Prostate gland (tissue), 2 donors: ENCODE measurements at regions not wholly inside any gene's neighbourhood (a gene's known extent, or its start where the extent isn't known, plus 50 kb on each side); places are given as distances from the start of the nearest gene placed in this dataset.

ENCODE experiments used
- CTCF ChIP-seq, 4 experiments: fragments of 200-600 bp in 2 of 4; fragments of 450-650 bp in 2 of 4; sonication (generic) in 2 of 4; IDR thresholded peaks; 1 replicate in 3 of 4; 2 replicates in 1 of 4; pipeline ENCODE4 v1.5.1; 2016 to 2019; ENCODE audit warnings: antibody characterized with exemption in 4 of 4, mild to moderate bottlenecking in 2 of 4, moderate library complexity in 2 of 4
- POLR2A ChIP-seq: fragments of 450-650 bp; IDR thresholded peaks from one replicate; pipeline ENCODE4 v1.6.1; 2016; ENCODE audit warnings: antibody characterized with exemption, mild to moderate bottlenecking
- POLR2AphosphoS5 ChIP-seq: sonication (generic); formaldehyde crosslinking; IDR thresholded peaks from one replicate; pipeline ENCODE4 v1.6.1; 2017; ENCODE audit warnings: antibody characterized with exemption

- TF ChIP-seq CTCF (IDR thresholded peaks at IDR 0.05) (no peak), POLR2AphosphoS5 (no peak), POLR2A (no peak)
Measured at GRCh38 chr4:82128355-82128754, 245.4 kb downstream of the HNRNPD start.
